ENCODE measurements at regions not wholly inside any gene's neighbourhood (a gene's known extent, or its start where the extent isn't known, plus 50 kb on each side); places are given as distances from the start of the nearest gene placed in this dataset.

DNA sequence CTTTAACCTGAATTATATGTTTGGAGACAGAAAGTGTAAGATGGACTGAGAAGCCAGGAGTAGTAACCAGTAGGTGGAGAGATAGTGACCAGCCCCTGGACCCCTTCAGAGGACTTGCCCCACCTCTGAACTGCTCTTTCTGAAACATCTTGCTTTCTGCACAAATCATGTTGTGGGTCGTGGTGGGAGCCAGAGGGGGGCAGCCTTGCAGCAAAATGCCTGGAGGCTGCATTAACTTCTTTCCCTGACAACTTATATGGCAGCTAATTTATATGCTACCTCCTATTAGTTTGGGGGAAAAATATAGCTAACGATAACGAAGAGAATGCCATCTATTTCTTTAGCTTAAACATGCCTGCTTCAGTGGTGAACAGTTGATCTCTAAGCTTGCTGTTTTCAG, 859.8 kb downstream of the MAFB start:
- in situ Hi-C loops (cut with HindIII; ENCODE audit: low pct_unique_long_range_greater_than_20kb, low sequenced_read_pairs): no loop called here
- no peak for DNase-seq (ENCODE audit: low read depth, low spot score)

DNA sequence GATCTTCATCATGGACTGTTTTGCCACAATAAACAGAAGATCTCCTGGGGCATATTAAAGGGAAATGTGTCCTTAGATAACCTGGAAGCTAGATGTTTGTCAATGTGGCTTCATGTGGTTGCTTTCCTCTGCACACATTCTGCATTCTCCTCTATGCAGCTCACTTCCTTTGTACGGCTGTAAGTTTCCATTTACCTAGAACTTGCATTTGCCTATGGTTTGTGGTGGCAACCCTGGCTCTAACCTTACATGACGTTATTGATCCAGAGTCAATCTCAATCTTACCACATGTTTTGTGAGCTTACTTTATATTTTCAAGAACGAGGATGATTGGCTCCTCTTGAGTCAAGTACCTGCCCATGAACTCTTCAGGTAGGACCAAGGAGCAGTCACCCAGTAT, 863.1 kb downstream of the MAFB start:
- no peak for DNase-seq (ENCODE audit: low read depth, low spot score)
- in situ Hi-C loops (cut with HindIII; ENCODE audit: low pct_unique_long_range_greater_than_20kb, low sequenced_read_pairs): no loop called here

DNA sequence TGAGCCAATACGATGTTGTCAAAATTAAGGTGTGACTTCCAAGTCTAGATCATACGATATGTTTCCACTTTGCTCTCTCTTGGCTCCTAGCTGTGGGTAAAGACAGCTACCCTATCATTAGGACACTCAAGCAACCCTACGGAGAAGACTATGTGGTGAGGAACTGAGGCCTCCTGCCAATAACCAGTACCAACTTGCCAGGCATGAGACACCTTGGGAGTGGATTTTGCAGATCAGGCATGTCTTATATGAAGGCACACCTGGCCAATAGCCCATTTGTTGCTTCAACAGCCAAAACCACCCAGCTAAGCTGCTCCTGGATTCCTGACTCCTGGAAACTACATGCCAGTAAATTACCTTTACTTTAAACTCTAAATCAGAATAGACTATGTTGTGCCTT, 863.4 kb downstream of the DHX35 start:
- DNase-seq (ENCODE audit: low read depth, low spot score): no peak
- in situ Hi-C loops (cut with HindIII; ENCODE audit: low pct_unique_long_range_greater_than_20kb, low sequenced_read_pairs): no loop called here

DNA sequence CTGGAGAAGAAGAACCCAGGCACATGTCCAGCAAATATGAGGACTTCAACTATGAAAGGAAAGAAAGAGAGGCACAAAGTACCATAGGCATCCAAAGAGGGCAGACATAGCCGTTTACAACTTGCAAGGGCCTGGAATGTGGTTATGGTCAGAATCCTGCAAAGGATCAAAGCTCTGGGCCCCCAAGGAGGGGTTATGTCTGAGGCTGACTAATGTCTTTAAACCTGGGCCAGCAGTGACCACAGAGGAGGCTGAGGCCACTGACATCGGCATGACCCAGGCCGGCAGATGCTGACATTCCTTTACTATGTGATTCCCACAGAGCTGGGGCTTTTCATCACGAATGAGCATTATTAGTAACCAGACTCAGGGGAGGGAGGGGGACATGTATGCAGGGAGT, 861.1 kb downstream of the DHX35 start:
- no peak for DNase-seq (ENCODE audit: low read depth, low spot score)
- in situ Hi-C loops (cut with HindIII; ENCODE audit: low pct_unique_long_range_greater_than_20kb, low sequenced_read_pairs): no loop called here

DNA sequence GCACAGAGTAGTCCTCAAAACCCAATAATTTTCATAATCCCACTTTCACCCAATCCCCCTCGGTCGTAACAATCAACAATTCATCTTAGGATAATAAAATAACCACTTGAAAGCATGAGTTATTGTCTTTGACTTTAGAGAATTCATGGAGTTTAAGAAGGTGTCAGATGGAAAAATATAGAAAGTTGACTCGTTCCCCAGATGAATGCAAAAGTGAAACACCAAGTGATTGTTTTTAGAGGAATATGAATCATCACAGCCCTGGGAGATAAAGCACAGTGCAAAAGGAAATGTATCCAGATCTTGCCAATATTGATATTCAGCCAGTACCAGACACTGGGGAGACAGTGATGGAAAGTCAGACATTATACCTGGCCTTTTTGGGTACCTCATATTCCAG, 860.5 kb downstream of the DHX35 start:
- in situ Hi-C loops (cut with HindIII; ENCODE audit: low pct_unique_long_range_greater_than_20kb, low sequenced_read_pairs): no loop called here
- DNase-seq (ENCODE audit: low read depth, low spot score): no peak

DNA sequence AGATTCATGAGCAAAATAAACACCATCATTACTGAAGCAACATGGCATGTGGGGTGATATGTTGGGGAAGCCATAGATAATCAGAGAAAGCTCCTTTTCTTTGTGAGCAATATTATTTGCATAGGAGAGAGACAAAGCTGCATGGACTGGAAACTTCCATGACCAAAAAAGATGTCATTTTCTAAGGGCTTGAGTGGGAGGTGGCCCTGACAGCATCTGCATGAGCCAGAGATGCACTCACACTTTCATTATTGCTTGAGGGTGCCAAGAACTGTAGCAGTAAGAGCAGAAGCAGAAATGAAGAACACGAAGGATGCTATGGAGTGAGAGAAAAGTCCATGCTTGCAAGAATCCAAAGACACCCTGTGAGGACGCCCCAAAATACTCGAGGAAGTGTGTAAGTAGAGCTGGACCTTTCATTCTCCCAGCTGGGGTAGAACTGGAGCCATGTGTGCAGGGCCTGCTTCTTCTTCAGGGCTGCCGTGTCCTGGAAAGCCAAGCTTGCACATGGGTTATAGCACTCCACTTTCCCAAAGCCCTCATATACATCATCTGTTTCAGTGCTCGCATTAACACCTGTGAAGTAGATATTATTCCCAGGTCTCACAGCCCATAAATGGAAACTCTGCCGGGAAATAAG, 851.2 kb downstream of the DHX35 start:
- no peak for DNase-seq (ENCODE audit: low read depth, low spot score)
- in situ Hi-C loops (cut with HindIII; ENCODE audit: low pct_unique_long_range_greater_than_20kb, low sequenced_read_pairs): no loop called here

DNA sequence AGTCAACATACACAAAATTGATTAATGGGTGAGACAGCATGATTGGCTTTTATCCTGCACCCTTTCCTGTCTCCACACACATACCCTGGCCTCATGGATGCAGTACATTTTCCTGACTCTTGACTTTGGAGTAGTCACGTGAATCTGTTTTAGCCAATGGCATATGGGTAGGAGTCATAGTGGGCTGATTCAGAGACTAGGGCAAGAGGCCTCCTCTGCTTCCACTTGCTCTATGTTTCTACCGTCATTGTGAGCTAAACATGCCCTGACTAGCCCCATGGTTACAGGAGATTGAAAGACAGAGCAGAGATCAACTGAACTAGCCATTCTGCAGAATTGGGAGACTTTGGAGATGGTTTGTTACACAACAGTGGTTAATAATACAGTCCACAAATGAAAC, 850.0 kb downstream of the DHX35 start:
- DNase-seq (ENCODE audit: low read depth, low spot score): no peak
- in situ Hi-C loops (cut with HindIII; ENCODE audit: low pct_unique_long_range_greater_than_20kb, low sequenced_read_pairs): no loop called here

DNA sequence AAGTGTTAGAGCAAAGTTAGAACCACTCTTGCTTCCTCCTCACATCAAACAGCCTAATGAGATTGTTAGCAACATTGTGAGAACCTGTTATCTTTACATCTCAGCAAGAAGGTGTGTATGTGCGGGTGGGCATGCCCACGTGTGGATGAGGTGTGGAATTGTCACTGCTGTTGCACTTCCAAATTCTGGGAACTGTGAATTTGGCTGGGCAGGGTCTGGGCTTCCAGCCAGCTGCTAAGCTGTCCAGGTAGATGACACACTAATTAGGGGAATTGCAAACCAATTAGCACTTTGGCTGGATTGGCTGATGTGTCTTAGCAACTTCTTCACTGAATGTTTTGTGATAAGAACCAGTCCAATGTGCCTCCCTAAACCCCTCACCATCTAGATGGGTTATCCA, 848.2 kb downstream of the DHX35 start:
- no peak for DNase-seq (ENCODE audit: low read depth, low spot score)
- in situ Hi-C loops (cut with HindIII; ENCODE audit: low pct_unique_long_range_greater_than_20kb, low sequenced_read_pairs): no loop called here

DNA sequence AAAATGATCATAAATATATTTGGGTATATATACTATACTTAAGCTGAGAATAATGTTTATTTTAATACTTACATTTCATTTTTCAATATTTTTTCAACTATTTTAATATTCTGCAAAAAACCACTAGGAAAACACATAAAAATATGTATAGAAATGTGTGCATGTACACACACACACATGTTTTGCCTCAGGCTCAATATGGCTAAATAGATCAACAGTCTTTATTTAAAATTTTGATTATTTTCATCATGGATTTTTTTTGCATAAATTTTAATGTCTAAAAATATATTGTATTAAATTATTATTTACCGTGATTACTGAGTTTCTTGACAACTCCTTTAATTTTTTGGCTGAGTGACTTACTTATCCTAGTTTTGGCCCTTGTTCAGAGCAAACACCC, 846.5 kb downstream of the DHX35 start:
- in situ Hi-C loops (cut with HindIII; ENCODE audit: low pct_unique_long_range_greater_than_20kb, low sequenced_read_pairs): no loop called here
- DNase-seq (ENCODE audit: low read depth, low spot score): no peak

DNA sequence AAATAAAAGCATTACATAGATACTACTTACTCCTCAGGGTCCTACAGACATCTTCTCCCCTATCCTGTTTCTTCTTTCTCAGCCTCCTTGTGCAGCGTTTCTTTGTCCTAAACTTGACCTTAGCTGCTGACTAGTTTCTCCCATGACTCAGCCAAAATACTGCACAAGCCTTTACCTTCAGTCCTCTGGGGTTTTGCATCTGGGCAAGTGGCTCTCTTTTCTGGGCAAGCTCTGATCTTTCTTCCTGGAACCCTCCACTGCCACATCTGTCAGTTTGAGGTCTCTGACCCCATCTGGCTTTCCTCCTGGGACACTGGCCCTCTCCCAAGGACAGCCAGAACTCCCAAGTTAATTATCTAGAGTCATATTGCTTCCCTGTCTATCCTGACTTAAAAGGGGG, 838.4 kb downstream of the DHX35 start:
- no peak for DNase-seq (ENCODE audit: low read depth, low spot score)
- in situ Hi-C loops (cut with HindIII; ENCODE audit: low pct_unique_long_range_greater_than_20kb, low sequenced_read_pairs): no loop called here

DNA sequence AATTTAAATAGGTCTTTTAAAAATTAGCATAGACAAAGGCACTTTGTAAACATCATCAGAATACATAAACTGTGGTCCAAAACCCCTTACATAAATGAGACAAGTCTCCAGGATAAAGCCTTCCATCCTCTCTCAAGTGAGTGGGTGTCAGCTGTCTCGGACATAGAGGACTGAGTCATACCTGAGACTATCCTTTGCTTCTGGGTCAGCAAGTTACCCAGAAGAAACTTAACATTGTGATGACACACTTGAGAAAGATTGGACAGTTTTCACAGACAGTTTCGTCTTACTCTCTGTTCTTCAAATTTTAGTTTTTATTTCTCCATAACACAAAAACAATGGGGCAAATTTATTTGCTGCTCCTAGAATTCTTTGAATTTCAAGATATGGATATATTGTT, 838.0 kb downstream of the DHX35 start:
- no peak for DNase-seq (ENCODE audit: low read depth, low spot score)
- in situ Hi-C loops (cut with HindIII; ENCODE audit: low pct_unique_long_range_greater_than_20kb, low sequenced_read_pairs): no loop called here

DNA sequence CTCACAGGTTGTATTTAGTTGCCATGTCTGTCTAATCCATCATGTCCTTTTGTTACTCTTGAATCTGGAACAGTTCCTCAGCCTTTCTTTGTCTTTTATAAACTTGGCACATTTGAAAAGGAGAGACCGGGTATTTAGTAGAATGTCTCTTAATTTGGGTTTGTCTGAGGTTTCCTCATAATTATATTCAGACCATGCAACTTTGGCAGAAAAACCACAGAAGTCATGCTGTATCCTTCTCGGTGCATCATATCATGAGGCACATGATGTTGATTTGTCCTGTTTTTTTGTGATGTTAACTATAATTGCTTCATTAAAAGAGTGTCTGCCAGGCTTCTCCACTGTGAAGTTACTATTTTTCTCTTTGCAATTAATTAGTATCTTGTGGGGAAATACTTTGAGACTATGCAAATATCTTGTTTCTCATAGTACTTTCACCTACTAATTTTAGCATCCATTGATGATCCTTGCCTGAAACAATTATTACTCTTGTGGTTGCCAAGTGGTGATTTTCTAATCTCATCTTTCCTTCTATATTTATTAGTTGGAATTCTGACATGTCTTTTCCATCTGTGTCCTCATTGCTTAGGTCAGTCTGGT, 837.3 kb downstream of the DHX35 start:
- in situ Hi-C loops (cut with HindIII; ENCODE audit: low pct_unique_long_range_greater_than_20kb, low sequenced_read_pairs): no loop called here
- no peak for DNase-seq (ENCODE audit: low read depth, low spot score)

DNA sequence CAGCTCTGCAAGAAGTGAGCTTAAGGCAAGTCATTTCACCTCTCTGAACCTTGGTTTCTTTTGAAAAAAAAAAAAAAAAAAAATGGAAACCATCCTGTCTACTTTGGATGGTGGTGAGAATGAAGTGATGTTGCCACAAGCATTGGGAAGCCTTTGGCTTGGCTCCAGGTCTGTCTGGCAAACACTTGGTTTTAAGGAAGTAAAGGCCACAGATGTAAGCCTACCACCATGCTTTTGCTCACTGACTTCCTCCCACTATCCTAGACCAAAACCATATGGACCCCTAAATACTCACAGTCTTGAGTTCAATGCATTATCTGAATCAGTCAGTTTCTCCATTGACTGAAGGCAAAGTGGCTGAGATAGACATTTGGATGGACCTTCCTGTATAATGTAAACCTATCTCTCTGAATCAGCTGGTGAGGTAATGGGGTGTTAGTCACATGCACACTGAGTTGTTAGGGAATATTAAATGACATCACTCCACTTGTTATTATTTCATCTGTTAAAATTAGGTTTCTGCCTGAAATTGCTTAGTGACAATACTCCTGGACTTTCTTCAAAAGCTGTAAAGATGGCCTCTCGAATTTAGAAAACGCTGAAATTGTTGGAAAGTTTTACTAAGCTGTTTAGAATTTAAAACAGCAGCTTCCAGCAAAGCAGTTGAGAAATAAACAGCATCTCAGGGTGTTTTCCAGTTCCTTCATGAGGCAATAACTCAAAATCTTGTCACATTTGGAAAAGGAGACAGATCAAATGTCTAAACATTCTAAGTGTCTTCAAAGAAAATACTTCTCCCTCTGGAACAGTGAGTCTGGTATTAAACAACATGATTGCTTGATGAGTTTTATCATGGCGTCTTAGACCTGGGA, 833.5 kb downstream of the DHX35 start:
- no peak for DNase-seq (ENCODE audit: low read depth, low spot score)
- in situ Hi-C loops (cut with HindIII; ENCODE audit: low pct_unique_long_range_greater_than_20kb, low sequenced_read_pairs): no loop called here

DNA sequence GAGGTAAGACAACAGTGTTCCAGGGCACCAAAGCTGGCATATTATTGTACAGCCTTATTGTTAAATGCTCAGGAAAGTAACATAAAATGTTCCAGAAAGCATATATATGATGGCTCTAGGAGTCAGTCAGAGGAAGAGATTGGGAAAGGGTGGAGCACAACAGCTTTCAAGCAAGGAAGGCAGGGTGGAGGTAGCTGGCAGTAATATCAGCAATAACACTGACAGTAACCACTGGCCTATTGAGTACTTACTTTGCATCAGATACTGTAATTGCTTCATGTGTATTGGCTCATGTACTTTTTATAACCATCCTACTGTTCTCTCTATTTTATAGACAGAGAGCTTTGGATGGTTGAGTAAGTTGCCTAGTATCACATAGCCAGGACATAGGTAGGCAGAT, 830.2 kb downstream of the DHX35 start:
- in situ Hi-C loops (cut with HindIII; ENCODE audit: low pct_unique_long_range_greater_than_20kb, low sequenced_read_pairs): no loop called here
- no peak for DNase-seq (ENCODE audit: low read depth, low spot score)

DNA sequence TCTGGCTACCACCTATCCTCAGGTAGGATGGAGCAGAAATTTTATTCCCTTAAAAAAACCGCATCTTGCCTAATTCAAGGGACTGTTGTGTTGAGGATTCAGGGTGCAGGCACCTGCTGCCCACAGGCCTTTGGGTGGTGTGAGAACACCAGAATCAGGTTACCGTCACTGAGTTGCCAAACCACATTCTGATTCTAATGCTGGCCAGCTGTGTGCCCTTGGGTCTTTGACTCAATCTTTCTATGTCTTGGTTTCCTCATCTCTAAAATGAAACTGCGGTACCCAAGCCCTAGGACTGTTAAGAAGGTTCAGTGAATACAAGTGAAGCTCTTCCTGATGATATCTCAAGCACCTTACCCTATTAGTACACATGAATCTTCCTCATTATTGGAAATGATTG, 827.3 kb downstream of the DHX35 start:
- no peak for DNase-seq (ENCODE audit: low read depth, low spot score)
- in situ Hi-C loops (cut with HindIII; ENCODE audit: low pct_unique_long_range_greater_than_20kb, low sequenced_read_pairs): no loop called here

DNA sequence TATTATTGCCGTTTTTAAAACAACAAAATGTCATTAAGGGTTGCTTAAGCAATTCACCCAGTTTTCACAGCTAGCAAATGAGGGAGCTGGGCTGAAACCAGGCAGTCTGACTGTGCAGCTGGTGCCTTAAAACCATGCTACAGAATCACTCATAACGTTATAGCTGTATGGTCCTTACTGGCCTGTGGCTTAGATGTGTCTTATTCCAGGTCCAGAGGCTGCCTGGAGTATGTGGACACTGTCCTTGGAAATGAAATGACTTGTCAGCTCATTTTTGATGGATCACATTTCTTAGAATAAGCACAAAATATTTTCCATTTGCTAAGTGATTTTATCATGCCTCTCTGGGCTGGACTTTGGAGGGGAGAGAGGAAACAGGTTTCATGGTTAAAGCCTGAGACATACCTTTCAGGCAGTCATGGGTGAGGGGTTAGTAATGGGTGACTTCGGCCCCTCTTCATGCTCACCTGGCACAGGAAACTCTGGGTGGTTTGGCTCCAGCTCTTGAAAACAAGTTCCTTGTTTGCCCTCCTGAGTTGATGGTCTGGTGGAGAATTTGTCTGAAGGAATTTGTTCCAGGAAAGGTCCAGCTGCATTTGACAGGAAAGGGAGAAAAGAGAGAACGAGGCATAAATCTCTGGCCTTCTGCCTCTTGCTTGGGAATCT, 823.2 kb downstream of the DHX35 start:
- DNase-seq (ENCODE audit: low read depth, low spot score): no peak
- in situ Hi-C loops (cut with HindIII; ENCODE audit: low pct_unique_long_range_greater_than_20kb, low sequenced_read_pairs): no loop called here

DNA sequence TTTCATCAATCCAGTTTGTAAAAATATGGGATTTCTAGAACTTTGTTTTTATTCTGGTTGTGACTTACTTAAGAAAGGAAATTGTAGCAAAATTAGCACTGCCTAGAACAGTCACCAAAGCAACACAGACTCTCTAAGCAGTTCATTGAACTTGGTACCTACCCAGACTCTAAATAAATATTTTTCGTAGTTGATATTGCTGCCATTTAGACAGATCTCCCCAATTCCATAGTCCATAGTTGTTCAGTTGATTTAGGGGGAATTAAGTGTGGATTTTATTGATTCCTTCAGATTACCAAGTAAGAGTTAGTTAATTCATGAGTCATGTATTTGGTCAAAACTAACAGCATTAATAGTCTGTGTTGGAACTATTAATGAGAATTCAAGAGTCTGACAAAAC, 822.5 kb downstream of the DHX35 start:
- in situ Hi-C loops (cut with HindIII; ENCODE audit: low pct_unique_long_range_greater_than_20kb, low sequenced_read_pairs): no loop called here
- no peak for DNase-seq (ENCODE audit: low read depth, low spot score)

DNA sequence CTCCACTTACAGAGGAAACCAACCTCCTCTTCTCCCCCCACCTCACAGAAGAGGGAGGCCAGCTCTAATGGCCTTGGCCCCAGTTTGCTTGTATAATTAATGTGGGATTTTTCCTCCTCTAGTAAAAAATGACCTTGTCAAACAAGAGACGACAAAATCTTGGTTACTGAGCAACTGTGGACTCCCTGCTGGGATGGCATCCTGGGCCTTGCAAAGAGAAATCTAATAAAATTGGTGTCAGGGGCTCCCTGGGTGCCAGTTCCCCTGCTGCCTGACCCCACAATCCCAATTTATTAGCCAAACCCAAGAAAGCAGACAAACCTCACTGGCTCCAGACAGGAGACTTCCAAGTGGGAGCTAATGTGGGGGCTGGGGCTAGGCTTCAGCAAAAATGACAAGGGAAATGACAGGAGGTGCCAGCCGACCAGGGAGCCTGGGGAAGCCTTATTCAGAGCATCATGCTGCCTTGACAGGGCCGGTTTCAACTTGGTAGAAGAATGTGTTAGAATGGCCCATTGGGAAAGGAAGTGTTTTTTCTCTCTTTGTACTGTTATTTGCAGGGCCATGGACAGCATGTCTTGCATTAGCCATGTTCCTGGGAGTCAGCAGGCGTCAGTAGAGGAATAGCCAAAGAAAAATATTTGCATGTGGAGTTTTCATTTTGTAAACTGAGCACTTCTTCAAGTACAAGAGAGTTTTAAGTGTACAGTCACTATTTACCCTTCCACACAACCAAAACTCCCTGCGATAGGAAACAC, 816.9 kb downstream of the DHX35 start:
- DNase-seq (ENCODE audit: low read depth, low spot score): no peak
- in situ Hi-C loops (cut with HindIII; ENCODE audit: low pct_unique_long_range_greater_than_20kb, low sequenced_read_pairs): no loop called here
